Loucy (cell line): ENCODE measurements at regions not wholly inside any gene's neighbourhood (a gene's known extent, or its start where the extent isn't known, plus 50 kb on each side); places are given as distances from the start of the nearest gene placed in this dataset.

Experiments
- H2AFZ ChIP-seq: fragments of 200-600 bp; sonication (generic); 2 replicates; pipeline ENCODE4 v1.6.0; 2016; ENCODE audit warnings: antibody characterized with exemption, mild to moderate bottlenecking, low read length, moderate library complexity
- H3F3A ChIP-seq: fragments of 200-600 bp; 2 replicates; pipeline ENCODE4 v1.6.0; 2016; ENCODE audit warnings: antibody characterized with exemption, low read depth, mild to moderate bottlenecking
- H3K27me3 ChIP-seq: fragments of 200-600 bp; sonication (generic); 2 replicates; pipeline ENCODE4 v1.6.1; 2014; ENCODE audit warnings: low read length, mild to moderate bottlenecking; ENCODE audit not compliant: insufficient read depth, poor library complexity, severe bottlenecking
- H3K36me3 ChIP-seq: fragments of 200-600 bp; sonication (generic); 2 replicates; pipeline ENCODE4 v1.6.1; 2016; ENCODE audit warnings: low read length; ENCODE audit not compliant: insufficient read depth
- H3K4me1 ChIP-seq: fragments of 200-600 bp; sonication (generic); 2 replicates; pipeline ENCODE4 v1.5.1; 2014; ENCODE audit warnings: low read length, mild to moderate bottlenecking; ENCODE audit not compliant: insufficient read depth, poor library complexity, severe bottlenecking
- H3K4me2 ChIP-seq: fragments of 200-600 bp; sonication (generic); 2 replicates; pipeline ENCODE4 v1.6.0; 2014; ENCODE audit warnings: antibody characterized with exemption, low read length, low read depth, mild to moderate bottlenecking; ENCODE audit not compliant: poor library complexity, severe bottlenecking
- H3K4me3 ChIP-seq: fragments of 200-600 bp; sonication (generic); 2 replicates; pipeline ENCODE4 v1.5.1; 2014; ENCODE audit warnings: low read length, mild to moderate bottlenecking, mixed read lengths; ENCODE audit not compliant: poor library complexity, severe bottlenecking
- H3K79me2 ChIP-seq: fragments of 200-600 bp; sonication (generic); 2 replicates; pipeline ENCODE4 v1.6.1; 2014; ENCODE audit warnings: low read length; ENCODE audit not compliant: insufficient read depth
- H3K9ac ChIP-seq: fragments of 200-600 bp; sonication (generic); 2 replicates; pipeline ENCODE4 v1.6.0; 2014; ENCODE audit warnings: mild to moderate bottlenecking, low read depth, low read length, moderate library complexity; ENCODE audit not compliant: poor library complexity, severe bottlenecking
- H3K9me2 ChIP-seq: fragments of 200-600 bp; sonication (generic); replicated peaks from 2 replicates; pipeline ENCODE4 v1.6.1; 2016; ENCODE audit warnings: low read depth, low read length, mixed read lengths
- H3K9me3 ChIP-seq: fragments of 200-600 bp; sonication (generic); 2 replicates; pipeline ENCODE4 v1.6.1; 2014; ENCODE audit warnings: mild to moderate bottlenecking, antibody characterized with exemption, low read length, low read depth; ENCODE audit not compliant: insufficient read depth
- H4K20me1 ChIP-seq: fragments of 200-600 bp; sonication (generic); 2 replicates; pipeline ENCODE4 v1.6.0; 2014; ENCODE audit warnings: antibody characterized with exemption, low read length, mild to moderate bottlenecking; ENCODE audit not compliant: insufficient read depth, poor library complexity, severe bottlenecking
- CTCF ChIP-seq: fragments of 200-600 bp; sonication (generic); conservative IDR thresholded peaks from 2 replicates; pipeline ENCODE4 v1.5.1; 2014; ENCODE audit warnings: mild to moderate bottlenecking, antibody characterized with exemption, low read length
- EZH2phosphoT487 ChIP-seq: fragments of 200-600 bp; IDR thresholded peaks from 2 replicates; pipeline ENCODE4 v1.6.1; 2018; ENCODE audit warnings: antibody characterized with exemption, mild to moderate bottlenecking, moderate library complexity, borderline replicate concordance

DNA sequence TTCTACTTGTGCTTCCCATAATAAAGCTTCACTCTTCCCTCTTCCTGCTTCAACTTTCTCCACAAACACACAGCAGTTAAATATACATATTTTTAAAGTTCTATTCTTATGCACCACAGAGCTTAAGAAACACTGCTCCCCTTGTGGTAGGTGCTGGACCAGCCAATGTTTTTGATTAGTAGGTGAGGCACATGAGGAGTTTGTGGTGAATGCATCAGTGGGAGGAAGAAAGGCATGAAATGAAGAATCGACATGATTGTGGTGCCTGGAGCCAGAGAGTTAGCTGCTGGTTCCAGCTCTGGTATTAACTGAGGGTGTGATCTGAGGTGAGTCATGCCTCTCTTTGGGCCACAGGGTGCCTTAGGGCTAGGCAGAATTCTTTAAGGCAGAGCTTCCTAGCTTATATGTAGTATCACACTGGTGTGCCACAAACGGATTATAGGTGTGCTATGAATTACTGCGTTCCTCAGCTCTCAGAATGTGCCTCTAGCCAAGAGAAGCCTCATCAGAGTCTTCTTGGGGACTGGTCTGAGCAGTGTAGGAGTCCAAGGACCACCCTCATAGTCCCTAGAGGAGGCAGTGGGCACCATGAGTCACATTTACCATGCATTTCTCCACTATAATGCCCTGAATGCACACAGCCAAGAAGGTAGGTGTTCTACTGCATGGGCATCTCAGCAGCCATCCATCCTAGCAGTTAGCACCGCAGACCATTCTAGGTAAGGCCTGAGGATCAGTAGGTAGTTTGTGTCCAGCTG, 97.4 kb upstream of the SGIP1 start:
- peak overlapping the region; percentile 31 for H2AFZ ChIP-seq
- peak; percentile 80 for TF ChIP-seq CTCF
- no peak for TF ChIP-seq EZH2phosphoT487
- no peak overlapping the region for H3K9ac ChIP-seq
- 0 out of 2 replicates have a peak, but pooled peaks cover under 1% of the 10 kb centered on the region for H3K9me3 ChIP-seq
- H3K9me2 ChIP-seq: no peaks in the 10 kb centered on the region
- H3F3A ChIP-seq: 0 out of 2 replicates have a peak, but pooled peaks cover 3% of the 10 kb centered on the region
- H3K27me3 ChIP-seq: no peaks in the 10 kb centered on the region
- H3K4me1 ChIP-seq: peaks cover 50% of the 10 kb centered on the region
- no peaks in the 10 kb centered on the region for H4K20me1 ChIP-seq
- H3K4me2 ChIP-seq: peak overlapping the region; percentile 12
- H3K36me3 ChIP-seq: no peaks in the 10 kb centered on the region
- H3K79me2 ChIP-seq: no peaks in the 10 kb centered on the region
- H3K4me3 ChIP-seq: no peak overlapping the region

DNA sequence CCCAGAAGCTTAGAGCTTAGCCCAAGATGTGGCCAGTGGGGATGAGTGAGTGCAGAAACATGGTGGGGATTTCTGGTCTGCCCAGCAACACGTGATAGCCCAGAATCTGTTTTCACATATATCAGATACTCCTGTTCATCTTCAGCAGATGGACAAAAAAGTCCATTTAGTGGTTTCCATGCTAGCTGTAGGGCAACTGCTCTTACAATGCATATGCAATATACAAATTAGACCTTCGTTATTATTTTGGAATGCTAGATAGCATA, 96.9 kb upstream of the SGIP1 start:
- H2AFZ ChIP-seq: no peak overlapping the region
- no peaks in the 10 kb centered on the region for H4K20me1 ChIP-seq
- H3K9me2 ChIP-seq: no peaks in the 10 kb centered on the region
- no peak overlapping the region for H3K9ac ChIP-seq
- no peaks in the 10 kb centered on the region for H3K36me3 ChIP-seq
- peak overlapping the region; percentile 12 for H3K4me2 ChIP-seq
- peaks cover 50% of the 10 kb centered on the region for H3K4me1 ChIP-seq
- no peaks in the 10 kb centered on the region for H3K79me2 ChIP-seq
- TF ChIP-seq CTCF: no peak
- no peak for TF ChIP-seq EZH2phosphoT487
- no peaks in the 10 kb centered on the region for H3K27me3 ChIP-seq
- no peak overlapping the region for H3K4me3 ChIP-seq
- H3K9me3 ChIP-seq: no peaks in the 10 kb centered on the region
- 0 out of 2 replicates have a peak, but pooled peaks cover 3% of the 10 kb centered on the region for H3F3A ChIP-seq

- Histone ChIP-seq H3K9me3 (no peaks in the 10 kb centered on the region), H3K9me2 (no peaks in the 10 kb centered on the region), H3F3A (0 out of 2 replicates have a peak, but pooled peaks cover 3% of the 10 kb centered on the region), H3K9ac (no peak overlapping the region), H3K27me3 (no peaks in the 10 kb centered on the region), H3K4me3 (peak overlapping the region; percentile 50), H3K4me2 (peak overlapping the region; percentile 61), H3K36me3 (no peaks in the 10 kb centered on the region), H3K4me1 (peaks cover 50% of the 10 kb centered on the region), H3K79me2 (no peaks in the 10 kb centered on the region), H2AFZ (no peak overlapping the region), H4K20me1 (no peaks in the 10 kb centered on the region)
- TF ChIP-seq CTCF (no peak), EZH2phosphoT487 (no peak)
Observed at GRCh38 chr1:66438062-66438461, 95.9 kb upstream of the SGIP1 start.
